GM12865 (cell line): ENCODE measurements at regions not wholly inside any gene's neighbourhood (a gene's known extent, or its start where the extent isn't known, plus 50 kb on each side); places are given as distances from the start of the nearest gene placed in this dataset.

Source experiments
- DNase-seq: peaks from one replicate; pipeline ENCODE4 v3.0.0; 2010; ENCODE audit warnings: low read depth
- H3K4me3 ChIP-seq: 2 replicates; pipeline ENCODE4 v1.5.1; 2011; ENCODE audit warnings: mild to moderate bottlenecking, low read depth, low read length, control low read depth
- CTCF ChIP-seq: IDR thresholded peaks from 2 replicates; pipeline ENCODE4 v1.5.1; 2011; ENCODE audit warnings: low read length, control low read depth, low read depth, inconsistent platforms; ENCODE audit not compliant: insufficient read depth; ENCODE audit errors: missing control alignments

GRCh38 chrX:150063138-150063518 lies 124.8 kb upstream of the EOLA2 start:
- DNase-seq: no peak
- H3K4me3 ChIP-seq: no peak overlapping the region
- TF ChIP-seq CTCF: no peak

DNA sequence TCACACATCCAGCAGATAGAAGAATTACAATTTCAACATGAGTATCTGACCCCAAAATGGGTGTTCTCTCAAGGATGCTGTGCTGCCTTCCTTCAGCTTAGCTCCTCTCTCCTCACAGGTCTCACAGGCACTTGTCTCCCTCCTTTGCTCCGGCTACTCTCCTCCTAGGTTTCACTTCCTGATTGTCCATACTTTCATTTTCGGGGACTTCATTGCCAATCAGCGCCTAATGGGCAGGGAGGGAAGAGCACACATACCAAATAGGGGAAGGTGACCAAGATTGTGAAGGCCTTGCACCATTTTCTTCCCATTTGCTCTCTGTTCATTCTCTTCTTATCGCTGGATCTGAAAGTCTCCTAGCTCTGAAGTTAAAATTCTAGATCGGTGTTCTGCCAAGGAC lies 125.4 kb upstream of the EOLA2 start:
- no peak for DNase-seq
- H3K4me3 ChIP-seq: no peak overlapping the region
- TF ChIP-seq CTCF: no peak

DNA sequence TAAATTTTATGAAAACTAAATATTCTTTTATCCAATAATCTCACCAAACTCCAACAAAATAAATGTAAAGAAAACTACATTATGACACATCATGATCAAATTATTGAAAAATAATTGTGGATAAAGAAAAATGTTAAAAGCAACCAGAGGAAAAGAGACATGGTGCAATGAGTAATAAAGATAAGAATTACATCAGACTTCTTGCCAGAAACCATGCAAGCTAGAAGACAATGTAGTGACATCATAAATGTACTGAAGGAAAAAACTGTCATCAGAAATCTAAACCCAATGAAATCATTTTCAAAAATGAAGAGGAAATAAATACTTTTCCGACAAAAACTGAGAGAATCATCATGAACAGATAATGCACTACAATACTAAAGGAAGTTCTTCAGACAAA lies 135.9 kb upstream of the EOLA2 start:
- no peak overlapping the region for H3K4me3 ChIP-seq
- DNase-seq: no peak
- no peak for TF ChIP-seq CTCF

GRCh38 chrX:150080497-150080896 lies 142.2 kb upstream of the EOLA2 start:
- no peak for DNase-seq
- H3K4me3 ChIP-seq: no peak overlapping the region
- no peak for TF ChIP-seq CTCF

GRCh38 chrX:150081076-150081475 lies 142.8 kb upstream of the EOLA2 start:
- no peak for TF ChIP-seq CTCF
- H3K4me3 ChIP-seq: no peak overlapping the region
- DNase-seq: no peak

DNA sequence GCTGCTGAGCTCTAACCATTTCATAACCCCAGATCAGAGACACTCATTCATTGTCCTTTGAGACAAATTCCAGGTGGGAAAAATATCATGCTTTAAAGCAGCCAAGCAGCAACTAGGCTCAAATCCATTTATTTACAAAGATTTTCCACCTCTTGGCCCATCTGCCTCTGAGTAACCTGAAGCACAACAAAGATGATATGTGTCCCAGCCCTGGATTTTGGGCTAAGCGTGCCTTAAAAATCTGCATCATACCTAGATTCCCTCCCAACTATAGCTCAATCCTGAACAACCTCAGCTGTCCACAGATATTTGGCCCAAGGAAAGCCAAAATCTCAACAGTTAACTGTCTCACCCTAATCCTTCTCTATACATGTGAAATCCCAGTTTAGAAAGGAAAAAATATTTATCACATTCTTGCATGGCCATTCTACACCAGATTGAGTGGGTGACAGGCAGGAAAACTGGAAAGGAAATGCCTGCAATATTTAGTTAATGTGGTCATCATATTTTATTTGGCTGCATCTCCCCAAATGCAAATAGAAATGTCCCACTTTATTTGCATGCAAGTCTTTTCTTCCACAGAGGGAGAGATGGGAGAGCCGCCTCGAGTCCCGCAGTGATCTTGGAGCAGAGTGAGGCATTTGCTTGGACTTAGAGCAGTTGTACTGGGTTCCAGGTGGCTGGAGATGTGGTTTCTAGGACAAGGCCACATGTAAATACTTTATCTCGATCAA lies 146.4 kb upstream of the EOLA2 start:
- no peak overlapping the region for H3K4me3 ChIP-seq
- no peak for TF ChIP-seq CTCF
- no peak for DNase-seq

- no peak for TF ChIP-seq CTCF
- H3K4me3 ChIP-seq: no peak overlapping the region
- no peak for DNase-seq
These were observed 147.6 kb upstream of the EOLA2 start for GRCh38 chrX:150085881-150086280.
